ENCODE measurements at regions not wholly inside any gene's neighbourhood (a gene's known extent, or its start where the extent isn't known, plus 50 kb on each side); places are given as distances from the start of the nearest gene placed in this dataset.
"Not testable (repeated sequence)": the region's sequence is repeated elsewhere in the genome, so short reads cannot be mapped to it uniquely, and the experiment has no call there.

- TF ChIP-seq CTCF (IDR thresholded peaks at IDR 0.05; ENCODE audit: control extremely low read depth, extremely low read depth, low read depth, missing control alignments) = no peak
- DNase-seq (ENCODE audit: extremely low spot score) = no peak
- POLR2A ChIA-PET = no interaction called here
- CTCF ChIA-PET = no interaction called here
Measured at GRCh38 chr17:51355441-51356410, 95.4 kb downstream of the UTP18 start.

GRCh38 chr17:51359055-51359454, 98.7 kb downstream of the UTP18 start:
- ChIA-PET POLR2A (no interaction called here), CTCF (interaction anchor here (1.1 kb wide), 1 partner anchor 10 kb away, joined by 3 read pairs; no protein-coding TSS in a partner anchor)
- no peak for DNase-seq (ENCODE audit: extremely low spot score)
- no peak for TF ChIP-seq CTCF (IDR thresholded peaks at IDR 0.05; ENCODE audit: control extremely low read depth, extremely low read depth, low read depth, missing control alignments)

DNA sequence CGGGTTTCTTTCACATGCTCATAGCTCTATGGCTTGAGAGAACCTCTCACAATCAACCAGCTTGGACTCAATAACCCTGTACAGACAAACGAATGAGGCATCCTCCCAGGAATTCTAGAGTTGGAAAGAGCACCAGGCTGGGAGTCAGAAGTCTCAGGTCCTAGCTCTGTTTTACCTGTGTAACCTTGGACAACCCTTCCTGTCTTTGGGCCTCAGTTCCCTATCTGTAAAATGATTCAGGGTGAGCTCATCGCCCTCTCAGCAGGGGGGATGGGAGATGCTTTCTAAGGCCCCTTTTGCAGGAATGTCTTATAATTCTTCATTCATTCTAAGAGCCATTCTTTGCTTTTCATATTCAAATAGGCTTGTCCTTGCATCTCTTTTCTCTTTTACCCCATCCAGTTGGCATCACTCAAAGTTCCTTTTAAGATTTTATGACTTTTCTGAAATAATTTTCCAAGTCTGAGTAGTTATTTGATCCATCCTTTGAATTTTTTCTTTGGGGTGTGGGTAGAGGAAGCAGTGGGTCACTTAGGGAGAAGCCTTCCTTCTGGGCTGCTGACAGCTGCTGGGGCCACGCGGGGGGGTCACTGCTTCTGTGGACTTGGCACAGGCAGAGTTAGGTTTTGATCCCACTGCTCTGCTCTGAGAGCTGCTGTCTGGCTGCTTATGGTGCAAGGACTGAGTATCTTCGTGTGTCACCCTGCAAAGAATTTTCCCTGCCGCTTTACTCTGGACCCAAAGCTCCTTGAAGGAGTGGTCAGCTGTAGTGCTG, 102.7 kb downstream of the UTP18 start:
- no peak for DNase-seq (ENCODE audit: extremely low spot score)
- ChIA-PET POLR2A (no interaction called here), CTCF (interaction anchor here (0.8 kb wide), 1 partner anchor 11 kb away, joined by 3 read pairs; no protein-coding TSS in a partner anchor)
- no peak for TF ChIP-seq CTCF (IDR thresholded peaks at IDR 0.05; ENCODE audit: control extremely low read depth, extremely low read depth, low read depth, missing control alignments)

GRCh38 chr17:51365090-51365489, 104.7 kb downstream of the UTP18 start:
- ChIA-PET POLR2A (no interaction called here), CTCF (no interaction called here)
- no peak for DNase-seq (ENCODE audit: extremely low spot score)
- no peak for TF ChIP-seq CTCF (IDR thresholded peaks at IDR 0.05; ENCODE audit: control extremely low read depth, extremely low read depth, low read depth, missing control alignments)

GRCh38 chr17:51366866-51367265, 106.5 kb downstream of the UTP18 start:
- POLR2A ChIA-PET = no interaction called here
- DNase-seq (ENCODE audit: extremely low spot score) = no peak
- CTCF ChIA-PET = interaction anchor here (1.1 kb wide), 1 partner anchor 10 kb away, joined by 3 read pairs; no protein-coding TSS in a partner anchor
- no peak for TF ChIP-seq CTCF (IDR thresholded peaks at IDR 0.05; ENCODE audit: control extremely low read depth, extremely low read depth, low read depth, missing control alignments)

GRCh38 chr17:51367836-51368235, 107.5 kb downstream of the UTP18 start:
- CTCF ChIA-PET = not testable (repeated sequence)

More at GRCh38 chr17:51367836-51368235, 107.5 kb downstream of the UTP18 start:
- POLR2A ChIA-PET; DNase-seq (ENCODE audit: extremely low spot score): not testable (repeated sequence)

All from GM10248 (cell line).